ENCODE measurements at regions not wholly inside any gene's neighbourhood (a gene's known extent, or its start where the extent isn't known, plus 50 kb on each side); places are given as distances from the start of the nearest gene placed in this dataset.
"Not testable (repeated sequence)": the region's sequence is repeated elsewhere in the genome, so short reads cannot be mapped to it uniquely, and the experiment has no call there.

DNA sequence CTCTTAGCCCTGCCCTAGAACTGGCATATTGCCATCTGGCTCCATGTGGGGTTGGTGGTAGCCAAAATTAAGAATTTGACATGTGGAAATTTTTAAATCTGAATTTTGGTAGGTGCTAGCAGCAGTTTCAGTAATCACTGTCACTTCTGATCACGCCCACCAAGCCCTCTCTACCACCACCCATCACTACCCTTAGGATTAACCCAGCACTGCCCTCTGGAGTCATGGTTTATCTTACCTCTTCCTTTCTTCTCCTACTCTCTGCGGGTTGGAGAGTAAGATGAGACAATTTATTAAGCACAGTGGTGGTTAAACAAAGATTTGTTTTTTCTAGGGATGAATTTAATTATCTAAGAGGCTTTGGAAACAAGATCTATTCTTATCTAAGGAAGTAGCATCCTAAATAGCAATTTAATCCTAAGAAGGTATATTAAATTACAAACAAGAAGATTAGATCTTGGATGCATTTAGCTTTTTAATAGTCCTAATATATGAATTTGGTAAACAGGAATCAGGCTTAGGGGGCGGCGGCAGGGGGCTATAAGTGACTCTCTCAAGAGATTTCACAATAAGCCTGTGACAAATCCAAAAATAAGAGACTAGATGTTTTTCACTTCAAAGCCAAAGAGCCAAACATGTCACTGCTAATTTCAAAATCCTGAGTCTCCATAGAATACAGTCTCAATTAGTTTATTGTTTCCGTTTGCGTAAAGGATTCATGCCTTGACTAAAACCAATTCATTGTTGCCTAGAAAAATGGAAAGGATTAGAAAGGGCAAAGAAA lies 498.4 kb upstream of the UBE2E2 start:
- H3K27me3 ChIP-seq (ENCODE audit: control insufficient read depth, insufficient read depth, low read length): no peaks in the 10 kb centered on the region
- H3K79me2 ChIP-seq: no peaks in the 10 kb centered on the region
- no peak overlapping the region for H2AFZ ChIP-seq
- H3K27ac ChIP-seq: no peak overlapping the region
- TF ChIP-seq, protein P1, sequence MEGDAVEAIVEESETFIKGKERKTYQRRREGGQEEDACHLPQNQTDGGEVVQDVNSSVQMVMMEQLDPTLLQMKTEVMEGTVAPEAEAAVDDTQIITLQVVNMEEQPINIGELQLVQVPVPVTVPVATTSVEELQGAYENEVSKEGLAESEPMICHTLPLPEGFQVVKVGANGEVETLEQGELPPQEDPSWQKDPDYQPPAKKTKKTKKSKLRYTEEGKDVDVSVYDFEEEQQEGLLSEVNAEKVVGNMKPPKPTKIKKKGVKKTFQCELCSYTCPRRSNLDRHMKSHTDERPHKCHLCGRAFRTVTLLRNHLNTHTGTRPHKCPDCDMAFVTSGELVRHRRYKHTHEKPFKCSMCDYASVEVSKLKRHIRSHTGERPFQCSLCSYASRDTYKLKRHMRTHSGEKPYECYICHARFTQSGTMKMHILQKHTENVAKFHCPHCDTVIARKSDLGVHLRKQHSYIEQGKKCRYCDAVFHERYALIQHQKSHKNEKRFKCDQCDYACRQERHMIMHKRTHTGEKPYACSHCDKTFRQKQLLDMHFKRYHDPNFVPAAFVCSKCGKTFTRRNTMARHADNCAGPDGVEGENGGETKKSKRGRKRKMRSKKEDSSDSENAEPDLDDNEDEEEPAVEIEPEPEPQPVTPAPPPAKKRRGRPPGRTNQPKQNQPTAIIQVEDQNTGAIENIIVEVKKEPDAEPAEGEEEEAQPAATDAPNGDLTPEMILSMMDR (IDR thresholded peaks at IDR 0.05): no peak
- H3K9me3 ChIP-seq (ENCODE audit: control insufficient read depth, low read length): no peaks in the 10 kb centered on the region
- no peaks in the 10 kb centered on the region for H3K36me3 ChIP-seq (ENCODE audit: control insufficient read depth, insufficient read depth, low read length)
- no peak overlapping the region for H3K9ac ChIP-seq
- H3K4me2 ChIP-seq (ENCODE audit: low read length): no peak overlapping the region
- no peaks in the 10 kb centered on the region for H3K4me1 ChIP-seq
- H3K4me3 ChIP-seq (ENCODE audit: low read depth, low read length): no peak overlapping the region

DNA sequence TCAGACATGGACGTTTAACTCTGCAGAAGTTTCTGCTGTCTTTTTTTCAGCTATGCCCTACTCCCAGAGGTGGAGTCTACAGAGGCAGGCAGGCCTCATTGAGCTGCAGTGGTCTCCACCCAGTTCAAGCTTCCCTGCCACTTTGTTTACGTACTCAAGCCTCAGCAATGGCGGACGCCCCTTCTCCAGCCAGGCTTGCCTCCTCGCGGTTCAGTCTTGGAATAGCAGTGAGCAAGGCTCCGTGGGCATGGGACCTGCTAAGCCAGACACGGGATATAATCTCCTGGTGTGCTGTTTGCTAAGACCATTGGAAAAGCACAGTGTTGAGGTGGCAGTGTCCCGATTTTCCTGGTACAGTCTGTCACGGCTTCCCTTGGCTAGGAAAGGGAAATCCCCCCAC lies 496.2 kb upstream of the UBE2E2 start:
- H3K4me2 ChIP-seq (ENCODE audit: low read length); H3K9ac ChIP-seq; H3K36me3 ChIP-seq (ENCODE audit: control insufficient read depth, insufficient read depth, low read length); H3K4me3 ChIP-seq (ENCODE audit: low read depth, low read length); H3K79me2 ChIP-seq; H3K27ac ChIP-seq; H2AFZ ChIP-seq; H3K9me3 ChIP-seq (ENCODE audit: control insufficient read depth, low read length); H3K27me3 ChIP-seq (ENCODE audit: control insufficient read depth, insufficient read depth, low read length); H3K4me1 ChIP-seq: not testable (repeated sequence)

DNA sequence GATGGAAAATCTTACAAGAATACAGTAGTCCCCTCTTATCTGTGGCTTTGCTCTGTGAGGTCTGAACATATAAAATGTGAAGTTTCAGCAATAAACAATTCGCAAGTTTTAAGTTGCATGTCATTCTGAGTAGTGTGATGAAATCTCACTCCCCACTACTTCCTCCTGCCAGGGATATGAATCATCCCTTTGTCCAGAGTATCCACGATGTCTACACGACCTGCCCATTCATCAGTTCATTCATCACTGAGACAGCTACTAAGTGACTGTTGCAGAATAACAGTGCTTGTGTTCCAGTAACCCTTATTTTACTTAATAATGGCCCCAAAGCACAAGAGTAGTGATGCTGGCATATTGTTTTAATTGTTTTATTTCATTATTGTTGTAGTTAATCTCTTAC lies 489.2 kb upstream of the UBE2E2 start:
- Histone ChIP-seq H3K27ac (no peak overlapping the region), H2AFZ (no peak overlapping the region)
- TF ChIP-seq, protein P1 (IDR thresholded peaks at IDR 0.05): no peak

DNA sequence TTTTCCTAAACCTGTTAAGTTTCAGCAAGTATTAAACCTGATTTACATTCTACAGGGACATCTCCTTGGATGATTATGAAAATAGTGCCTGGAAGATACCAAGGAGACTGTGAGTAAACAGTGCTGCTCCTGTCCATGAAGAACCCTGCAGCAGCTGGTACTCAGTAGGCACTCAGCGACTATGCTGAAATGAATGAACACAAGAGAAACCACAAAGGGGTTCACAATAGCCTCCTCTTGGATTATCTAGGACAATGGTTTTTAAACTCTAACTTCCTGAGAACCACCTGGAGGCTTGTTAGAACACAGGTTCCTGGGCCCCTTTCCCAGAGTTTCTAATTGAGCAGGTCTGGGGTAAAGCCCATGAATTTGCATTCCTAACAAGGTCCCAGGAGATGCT lies 488.4 kb upstream of the UBE2E2 start:
- Histone ChIP-seq H3K36me3 (ENCODE audit: control insufficient read depth, insufficient read depth, low read length) (no peaks in the 10 kb centered on the region), H3K4me3 (ENCODE audit: low read depth, low read length) (no peak overlapping the region), H3K9ac (no peak overlapping the region), H2AFZ (no peak overlapping the region), H3K9me3 (ENCODE audit: control insufficient read depth, low read length) (no peaks in the 10 kb centered on the region), H3K4me2 (ENCODE audit: low read length) (no peak overlapping the region), H3K79me2 (no peaks in the 10 kb centered on the region), H3K27me3 (ENCODE audit: control insufficient read depth, insufficient read depth, low read length) (no peaks in the 10 kb centered on the region), H3K27ac (no peak overlapping the region), H3K4me1 (no peaks in the 10 kb centered on the region)
- TF ChIP-seq, protein P1 (IDR thresholded peaks at IDR 0.05): no peak

More for the DNA sequence above, 489.2 kb upstream of the UBE2E2 start:
- H3K4me2 ChIP-seq (ENCODE audit: low read length): no peak overlapping the region
- H3K36me3 ChIP-seq (ENCODE audit: control insufficient read depth, insufficient read depth, low read length): no peaks in the 10 kb centered on the region
- H3K4me3 ChIP-seq (ENCODE audit: low read depth, low read length): no peak overlapping the region
- no peaks in the 10 kb centered on the region for H3K79me2 ChIP-seq
- H3K27me3 ChIP-seq (ENCODE audit: control insufficient read depth, insufficient read depth, low read length): no peaks in the 10 kb centered on the region
- H3K9me3 ChIP-seq (ENCODE audit: control insufficient read depth, low read length): no peaks in the 10 kb centered on the region
- H3K9ac ChIP-seq: no peak overlapping the region
- H3K4me1 ChIP-seq: no peaks in the 10 kb centered on the region

DNA sequence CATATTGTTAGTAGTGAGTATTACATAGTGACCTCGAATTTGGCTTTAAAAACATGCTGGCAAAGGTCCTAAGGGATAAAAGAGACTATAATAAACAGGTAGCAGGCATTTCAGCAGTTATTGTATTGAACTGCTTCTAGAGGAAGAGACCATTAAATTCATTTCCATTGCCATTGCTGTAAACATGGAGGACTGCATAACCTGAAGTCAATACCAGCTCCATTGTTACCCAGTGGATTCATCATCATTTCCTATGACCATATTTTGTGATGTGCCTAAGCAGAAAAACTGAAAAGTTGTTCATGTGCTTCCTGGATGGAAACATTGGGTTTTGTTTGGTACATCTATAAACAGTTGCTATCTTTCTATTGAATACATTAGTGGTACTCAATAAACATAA lies 482.5 kb upstream of the UBE2E2 start:
- TF ChIP-seq, protein P1 (IDR thresholded peaks at IDR 0.05): no peak
- Histone ChIP-seq H3K27ac (no peak overlapping the region), H3K9ac (no peak overlapping the region), H3K4me3 (ENCODE audit: low read depth, low read length) (no peak overlapping the region), H3K9me3 (ENCODE audit: control insufficient read depth, low read length) (no peaks in the 10 kb centered on the region), H3K4me2 (ENCODE audit: low read length) (no peak overlapping the region), H3K79me2 (no peaks in the 10 kb centered on the region), H2AFZ (no peak overlapping the region), H3K27me3 (ENCODE audit: control insufficient read depth, insufficient read depth, low read length) (no peaks in the 10 kb centered on the region), H3K36me3 (ENCODE audit: control insufficient read depth, insufficient read depth, low read length) (no peaks in the 10 kb centered on the region), H3K4me1 (no peaks in the 10 kb centered on the region)

Data from parathyroid adenoma (tissue), 2 donors.